NCI-H69 (cell line): ENCODE measurements at regions not wholly inside any gene's neighbourhood (a gene's known extent, or its start where the extent isn't known, plus 50 kb on each side); places are given as distances from the start of the nearest gene placed in this dataset.
"Not testable (repeated sequence)": the region's sequence is repeated elsewhere in the genome, so short reads cannot be mapped to it uniquely, and the experiment has no call there.

Experiments used
- DNase-seq: peaks from one replicate; lab custom pipeline; 2025; lab: John Stamatoyannopoulos, UW

- no peak for DNase-seq
These were observed 212.9 kb upstream of the PITRM1 start for GRCh38 chr10:3385487-3385886.

DNA sequence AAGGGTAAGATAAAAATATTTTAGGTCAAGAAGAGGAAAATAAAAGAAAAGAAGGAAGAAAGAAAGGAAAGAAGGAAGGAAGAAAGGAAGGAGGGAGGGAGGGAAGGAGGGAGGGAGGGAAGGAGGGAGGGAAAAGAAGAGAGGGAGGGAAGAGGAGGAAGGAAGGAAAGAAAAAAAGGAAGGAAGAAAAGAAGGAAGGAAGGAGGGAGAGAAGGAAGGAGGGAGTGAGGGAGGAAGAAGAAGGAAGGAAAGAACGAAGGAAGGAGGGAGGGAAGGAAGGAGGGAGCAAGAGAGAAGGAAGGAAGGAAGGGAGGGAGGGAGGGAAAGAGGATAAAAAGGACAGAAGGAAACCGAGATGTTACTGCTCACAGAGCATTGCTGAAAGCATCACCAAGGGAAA, 209.5 kb upstream of the PITRM1 start:
- DNase-seq = no peak

DNA sequence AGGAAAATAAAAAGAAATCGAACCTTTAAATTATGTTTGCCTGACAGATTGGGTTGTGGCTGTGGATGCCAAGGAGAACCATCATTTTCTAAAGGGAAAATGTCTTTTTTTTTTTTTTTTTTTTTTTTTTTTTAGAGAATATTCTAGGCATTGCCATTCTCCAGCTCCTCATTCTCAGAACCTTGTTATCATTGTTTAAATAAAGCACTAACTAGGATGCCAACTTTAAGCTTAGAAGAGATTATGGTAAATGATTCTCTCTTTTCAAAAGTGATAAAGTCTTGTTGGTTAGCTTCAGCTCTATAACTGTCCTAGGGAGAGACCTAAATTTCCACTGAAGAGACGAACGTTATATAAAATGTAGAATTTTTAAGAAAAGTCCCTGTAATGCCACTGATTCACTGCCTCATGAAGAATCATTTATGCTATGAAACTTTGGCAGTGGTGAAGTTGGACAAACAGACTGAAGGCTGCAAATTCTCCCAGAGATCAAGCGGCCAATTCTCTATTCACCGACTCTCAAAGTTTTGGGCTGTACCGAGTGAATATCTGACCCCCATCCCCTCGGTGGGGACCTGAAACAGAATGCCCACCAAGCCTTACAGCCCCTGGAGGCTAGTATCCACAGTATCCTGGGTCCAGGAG, 207.9 kb upstream of the PITRM1 start:
- no peak for DNase-seq

GRCh38 chr10:3376631-3377030, 204.0 kb upstream of the PITRM1 start:
- DNase-seq = no peak

DNA sequence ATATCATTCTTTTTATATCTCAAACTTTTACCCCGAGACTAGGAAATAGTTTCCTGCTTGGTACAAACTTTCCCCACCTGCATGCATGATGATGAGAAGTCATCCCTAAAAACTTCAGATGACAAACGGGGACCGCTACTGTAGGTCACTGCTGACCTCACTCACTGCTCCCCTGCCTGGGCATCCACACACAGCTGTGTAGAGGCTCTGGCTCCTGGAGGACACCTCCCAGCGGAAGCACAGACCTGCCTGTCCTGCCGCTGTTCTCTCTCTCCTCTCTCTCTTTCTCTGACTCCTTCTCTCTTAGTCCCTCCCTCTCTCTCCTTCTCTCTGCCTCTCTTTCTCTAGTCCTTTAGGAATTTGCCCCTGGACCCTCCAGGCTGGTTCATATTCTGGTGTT, 202.9 kb upstream of the PITRM1 start:
- DNase-seq = no peak

DNA sequence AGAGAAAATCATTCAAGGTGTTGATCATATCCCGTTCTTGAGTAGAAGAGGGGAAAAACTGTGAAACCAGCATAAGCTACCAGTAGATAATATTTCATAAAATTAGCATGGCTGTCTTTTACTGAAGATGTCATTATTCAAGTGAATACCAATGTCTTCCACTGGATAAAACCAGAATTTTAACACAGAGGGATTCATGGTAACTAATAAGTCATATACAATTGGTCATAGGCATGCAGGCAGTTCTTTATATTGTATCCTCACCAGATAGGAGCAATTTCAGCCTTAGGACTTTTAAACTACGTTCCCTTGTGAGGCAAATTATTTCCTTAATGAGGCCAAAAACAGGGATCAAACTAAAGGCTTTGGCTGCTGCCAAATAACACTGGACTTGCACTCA, 202.3 kb upstream of the PITRM1 start:
- no peak for DNase-seq

GRCh38 chr10:3373374-3374027, 200.9 kb upstream of the PITRM1 start:
- DNase-seq = not testable (repeated sequence)

DNA sequence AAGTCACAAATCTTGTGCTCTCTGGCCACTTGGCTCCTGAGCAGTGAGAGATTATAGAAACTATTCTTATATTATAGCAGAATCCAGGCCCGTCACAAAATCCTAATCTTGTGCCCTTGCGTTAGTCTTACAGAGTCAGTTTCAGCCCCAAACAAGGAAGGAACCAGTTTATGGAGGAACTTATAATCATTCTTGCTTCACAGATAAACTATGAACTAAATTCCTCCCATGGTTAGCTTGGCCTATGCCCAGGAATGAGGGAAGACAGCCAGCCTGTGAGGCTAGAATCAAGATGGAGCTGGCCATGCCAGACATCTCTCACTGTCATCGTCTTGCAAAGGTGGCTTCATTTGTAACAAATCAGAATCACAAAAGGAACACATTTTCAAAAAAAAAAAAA, 199.7 kb upstream of the PITRM1 start:
- no peak for DNase-seq

GRCh38 chr10:3371624-3372023, 199.0 kb upstream of the PITRM1 start:
- DNase-seq = not testable (repeated sequence)

DNA sequence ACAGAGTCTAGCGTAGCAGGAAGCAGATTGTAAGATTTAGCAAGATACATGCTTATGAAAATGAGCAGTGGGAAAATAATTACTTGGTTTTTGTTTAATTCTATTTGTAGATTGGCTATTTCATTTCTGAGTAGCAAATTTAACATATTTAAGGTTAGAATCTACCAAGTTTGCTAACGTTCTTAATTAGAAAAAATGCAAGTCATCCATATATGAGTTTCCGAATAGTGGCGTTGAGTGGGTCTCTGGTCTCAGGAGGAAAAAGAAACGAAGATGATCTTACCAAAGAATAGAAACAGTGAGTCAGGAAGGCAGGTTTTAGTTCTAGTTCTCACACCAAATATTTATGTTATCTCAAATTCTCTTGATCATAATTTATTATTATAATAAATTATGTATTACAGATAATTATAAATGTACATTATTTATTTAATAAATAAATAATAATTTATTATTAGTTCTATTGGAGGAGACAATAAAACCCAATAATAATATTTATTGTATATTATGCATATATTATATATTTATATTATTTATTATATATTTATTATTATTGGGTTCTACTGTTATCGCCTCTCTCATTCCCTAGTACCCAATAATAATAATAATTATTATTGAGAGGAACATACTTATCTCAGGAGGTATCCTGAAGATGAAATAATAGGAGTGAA, 194.3 kb upstream of the PITRM1 start:
- DNase-seq = no peak

DNA sequence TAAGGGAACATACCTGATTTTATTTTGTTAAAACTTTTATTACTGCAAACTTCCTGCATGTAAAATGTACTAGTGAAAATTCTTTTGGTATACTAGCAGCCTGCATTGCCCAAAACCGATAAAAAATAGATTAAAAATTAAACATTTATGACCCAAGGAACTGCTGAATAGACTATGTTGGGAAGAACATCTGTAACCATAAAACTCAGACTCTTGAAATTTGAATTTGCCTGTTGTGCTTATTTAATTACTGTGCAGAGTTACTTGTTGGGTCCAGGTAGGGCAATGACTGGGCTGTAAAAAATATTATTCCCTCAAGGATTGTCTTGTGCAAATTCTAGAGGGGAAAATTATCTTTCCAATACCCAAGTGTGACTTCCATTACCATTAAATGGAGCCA, 193.5 kb upstream of the PITRM1 start:
- peak; percentile 60 for DNase-seq

GRCh38 chr10:3365630-3366029, 193.0 kb upstream of the PITRM1 start:
- DNase-seq = peak; percentile 94

DNA sequence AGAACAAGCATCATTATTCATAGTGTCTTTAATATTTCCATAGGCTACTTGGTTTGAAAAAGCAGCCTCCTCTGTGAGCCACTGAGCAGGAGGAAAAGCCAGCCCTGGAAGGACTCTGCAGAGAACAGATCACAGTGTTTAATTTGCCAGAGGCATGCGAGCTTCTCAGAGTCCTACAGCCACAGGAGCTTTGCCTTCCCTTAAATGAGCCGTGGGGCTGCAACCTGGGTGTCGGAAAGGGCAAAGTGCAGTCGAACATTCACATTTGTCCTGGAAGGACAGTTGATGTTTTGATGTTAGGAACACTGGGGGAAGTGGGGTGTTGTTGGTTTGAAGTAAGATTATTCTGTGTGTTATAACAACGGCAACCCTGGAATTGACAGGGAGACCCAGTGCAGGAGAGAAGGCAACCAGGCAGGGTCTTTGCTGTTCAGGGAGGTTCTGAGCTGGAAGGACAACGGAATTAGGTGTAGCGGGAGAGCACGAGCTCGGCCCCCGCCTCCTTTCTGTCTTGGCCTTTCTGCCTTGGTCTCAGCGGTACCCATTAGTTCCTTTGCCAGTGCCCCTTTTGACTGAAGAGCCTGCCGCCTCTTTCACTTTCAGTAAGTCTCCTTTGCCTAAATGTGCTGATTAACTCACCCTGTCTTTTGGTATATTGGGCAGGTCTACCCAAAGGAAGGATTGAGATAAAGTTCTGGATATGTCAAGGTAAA, 192.3 kb upstream of the PITRM1 start:
- peak; percentile 76 for DNase-seq

- DNase-seq = no peak
These were observed 190.9 kb upstream of the PITRM1 start for GRCh38 chr10:3363311-3364045.

DNA sequence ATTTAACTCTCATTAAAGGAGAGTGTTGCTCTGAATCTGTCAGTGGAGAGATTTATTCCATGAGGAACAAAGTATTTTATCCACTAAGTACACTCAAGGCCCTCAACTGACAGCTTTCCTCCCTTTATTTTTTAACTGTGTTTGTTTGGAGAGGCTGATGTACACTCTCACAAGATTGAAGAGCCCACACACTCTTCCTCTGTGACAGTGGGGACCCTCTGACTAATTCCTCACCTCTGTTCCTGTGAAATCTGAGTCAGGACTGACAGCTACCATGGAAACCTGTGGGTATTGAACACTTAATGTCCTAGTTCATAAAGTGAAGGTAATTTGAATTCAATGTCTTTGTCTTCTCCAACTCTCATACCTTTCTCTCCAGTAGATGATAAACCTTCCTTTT, 189.8 kb upstream of the PITRM1 start:
- no peak for DNase-seq

DNA sequence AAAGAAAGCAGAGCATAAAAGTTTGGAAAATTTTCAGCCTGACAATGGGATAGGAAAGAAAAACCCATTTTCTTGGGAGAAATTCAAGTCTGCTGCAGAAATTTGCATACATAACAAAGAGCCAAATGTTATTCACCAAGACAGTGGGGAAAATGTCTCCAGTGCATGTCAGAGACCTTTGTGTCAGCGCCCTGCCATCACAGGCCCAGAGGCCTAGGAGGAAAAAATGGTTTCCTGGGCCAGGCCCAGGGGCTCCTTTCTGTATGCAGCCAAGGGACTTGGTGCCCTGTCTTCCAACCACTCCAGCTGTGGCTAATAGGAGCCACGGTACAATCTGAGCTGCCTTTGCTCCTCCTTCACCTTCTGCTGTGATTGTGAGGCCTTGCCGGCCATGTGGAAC, 189.1 kb upstream of the PITRM1 start:
- DNase-seq = no peak

- no peak for DNase-seq
These were observed 185.2 kb upstream of the PITRM1 start for GRCh38 chr10:3357737-3358136.

DNA sequence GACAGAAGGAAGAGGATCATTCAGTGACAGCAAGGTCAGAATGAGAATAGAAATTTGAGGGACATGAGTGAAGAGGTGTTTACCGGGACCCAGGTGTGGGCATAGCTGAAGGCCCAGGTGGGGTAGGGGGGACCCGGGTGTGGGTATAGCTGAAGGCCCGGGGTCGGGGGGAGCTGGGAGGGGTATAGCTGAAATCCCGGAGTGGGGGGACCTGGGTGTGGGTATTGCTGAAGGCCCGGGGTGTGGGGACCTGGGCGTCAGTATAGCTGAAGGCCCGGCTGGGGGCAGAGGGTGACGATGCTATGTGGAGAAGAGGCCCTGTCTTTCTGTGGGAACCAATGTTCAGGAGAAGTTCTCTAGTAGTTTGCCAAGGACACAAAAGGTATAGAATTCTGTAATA, 183.0 kb upstream of the PITRM1 start:
- DNase-seq = no peak

DNA sequence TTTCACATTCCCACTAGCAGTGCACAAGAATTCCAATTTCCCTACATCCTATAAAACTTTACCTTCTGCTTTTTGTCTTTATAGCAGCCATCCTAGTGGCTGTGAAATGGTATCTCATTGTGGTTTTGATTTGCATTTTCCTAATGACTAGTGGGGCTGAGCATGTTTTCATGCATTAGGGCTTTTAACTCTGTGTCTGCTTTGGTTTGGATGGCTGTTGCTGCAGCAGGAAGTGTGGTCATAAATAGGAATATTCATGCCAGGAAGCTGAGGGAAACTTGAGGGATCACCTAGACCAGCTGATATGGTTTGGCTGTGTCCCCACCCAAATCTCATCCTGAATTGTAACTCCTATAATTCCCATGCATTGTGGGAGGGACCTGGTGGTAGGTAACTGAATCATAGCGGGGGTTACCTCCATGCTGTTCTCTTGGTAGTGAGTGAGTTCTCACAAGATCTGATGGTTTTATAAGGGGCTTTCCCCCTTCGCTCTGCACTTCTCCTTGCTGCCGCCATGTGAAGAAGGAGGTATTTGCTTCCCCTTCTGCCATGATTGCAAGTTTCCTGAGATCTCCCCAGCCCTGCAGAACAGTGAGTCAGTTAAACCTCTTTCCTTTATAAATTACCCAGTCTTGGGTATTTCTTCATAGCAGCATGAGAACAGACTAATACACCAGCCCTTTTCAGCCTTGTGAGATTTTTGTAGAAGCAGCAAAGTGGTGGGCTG, 181.8 kb upstream of the PITRM1 start:
- DNase-seq = no peak

- no peak for DNase-seq
These were observed 180.7 kb upstream of the PITRM1 start for GRCh38 chr10:3353235-3353634.

GRCh38 chr10:3350617-3351258, 178.2 kb upstream of the PITRM1 start:
- DNase-seq = peak; percentile 6
